GM23338 (cell line): ENCODE measurements at regions not wholly inside any gene's neighbourhood (a gene's known extent, or its start where the extent isn't known, plus 50 kb on each side); places are given as distances from the start of the nearest gene placed in this dataset.

Experiments
- ATAC-seq: fragments of 200-7000 bp; cut with Tn5 transposase; 3 replicates; pipeline ENCODE4 v1.9.1; 2020
- DNase-seq: peaks from one replicate; pipeline ENCODE4 v3.0.0-alpha.2; 2015; ENCODE audit warnings: low spot score
- H2AFZ ChIP-seq: fragments of 200-600 bp; sonication (generic); 2 replicates; pipeline ENCODE4 v1.8.0; 2016; ENCODE audit warnings: antibody characterized with exemption, mild to moderate bottlenecking, moderate library complexity
- H3F3A ChIP-seq: fragments of 200-600 bp; sonication (generic); replicated peaks from 2 replicates; pipeline ENCODE4 v1.8.0; 2017; ENCODE audit warnings: antibody characterized with exemption, mixed run types, low read depth
- H3K27ac ChIP-seq: fragments of 200-600 bp; sonication (generic); 2 replicates; pipeline ENCODE4 v1.6.1; 2016; ENCODE audit warnings: low read depth
- H3K27me3 ChIP-seq: fragments of 200-600 bp; sonication (generic); 2 replicates; pipeline ENCODE4 v1.8.0; 2016; ENCODE audit warnings: mild to moderate bottlenecking, mixed run types, moderate library complexity; ENCODE audit not compliant: insufficient read depth
- H3K36me3 ChIP-seq: fragments of 200-600 bp; sonication (generic); 2 replicates; pipeline ENCODE4 v1.8.0; 2016; ENCODE audit warnings: mild to moderate bottlenecking; ENCODE audit not compliant: insufficient read depth
- H3K4me1 ChIP-seq: fragments of 200-600 bp; sonication (generic); 2 replicates; pipeline ENCODE4 v1.8.0; 2016; ENCODE audit warnings: mild to moderate bottlenecking, moderate library complexity; ENCODE audit not compliant: insufficient read depth
- H3K4me2 ChIP-seq: fragments of 200-600 bp; sonication (generic); 2 replicates; pipeline ENCODE4 v1.7.1; 2017; ENCODE audit warnings: mixed run types
- H3K4me3 ChIP-seq: fragments of 200-600 bp; sonication (generic); 2 replicates; pipeline ENCODE4 v1.6.1; 2016; ENCODE audit warnings: mixed run types
- H3K79me2 ChIP-seq: fragments of 200-600 bp; sonication (generic); replicated peaks from 2 replicates; pipeline ENCODE4 v1.8.0; 2017; ENCODE audit warnings: mild to moderate bottlenecking; ENCODE audit not compliant: insufficient read depth
- H3K9me2 ChIP-seq: fragments of 200-600 bp; sonication (generic); 2 replicates; pipeline ENCODE4 v1.8.0; 2017; ENCODE audit not compliant: insufficient read depth
- H4K20me1 ChIP-seq: fragments of 200-600 bp; sonication (generic); replicated peaks from 2 replicates; pipeline ENCODE4 v1.8.0; 2017; ENCODE audit warnings: mild to moderate bottlenecking; ENCODE audit not compliant: insufficient read depth
- H3K27ac Mint-ChIP-seq: 2 replicates; pipeline ENCODE4 v1.8.0; 2020; ENCODE audit warnings: inconsistent platforms, mild to moderate bottlenecking, moderate library complexity, mixed read lengths
- H3K27me3 Mint-ChIP-seq: 3 replicates; pipeline ENCODE4 v1.8.0; 2022; ENCODE audit warnings: low read depth, mild to moderate bottlenecking, moderate library complexity, mixed read lengths, inconsistent platforms; ENCODE audit not compliant: insufficient read depth, poor library complexity
- H3K36me3 Mint-ChIP-seq: 3 replicates; pipeline ENCODE4 v1.8.0; 2021; ENCODE audit warnings: low read depth, mild to moderate bottlenecking, inconsistent platforms, moderate library complexity, mixed read lengths
- H3K4me1 Mint-ChIP-seq: 3 replicates; pipeline ENCODE4 v1.8.0; 2020; ENCODE audit warnings: mild to moderate bottlenecking, inconsistent platforms, mixed read lengths
- H3K4me3 Mint-ChIP-seq: 3 replicates; pipeline ENCODE4 v1.8.0; 2021; ENCODE audit warnings: moderate library complexity, mild to moderate bottlenecking, inconsistent platforms, mixed read lengths
- H3K9me3 Mint-ChIP-seq: 3 replicates; pipeline ENCODE4 v1.8.0; 2020; ENCODE audit warnings: moderate library complexity, mild to moderate bottlenecking, inconsistent platforms, mixed read lengths
- CREB1 ChIP-seq: fragments of 250-450 bp; sonication (Bioruptor Pico); IDR thresholded peaks from 2 replicates; pipeline ENCODE4 v1.5.0; 2020; ENCODE audit warnings: low read depth, mild to moderate bottlenecking, moderate library complexity
- NANOG ChIP-seq: IDR thresholded peaks from 2 replicates; pipeline ENCODE4 v1.6.1; 2016; ENCODE audit warnings: antibody characterized with exemption, borderline replicate concordance
- POLR2AphosphoS5 ChIP-seq: IDR thresholded peaks from 2 replicates; pipeline ENCODE4 v1.6.1; 2016; ENCODE audit warnings: antibody characterized with exemption, low read depth
- TF ChIP-seq, protein P1 (sequence below): IDR thresholded peaks from 2 replicates; pipeline ENCODE4 v1.6.1; 2016; ENCODE audit warnings: antibody characterized with exemption
- TF ChIP-seq, protein P2 (sequence below): fragments of 250-450 bp; sonication (Bioruptor Pico); IDR thresholded peaks from 2 replicates; pipeline ENCODE4 v1.5.0; 2020; ENCODE audit warnings: mild to moderate bottlenecking, moderate library complexity

DNA sequence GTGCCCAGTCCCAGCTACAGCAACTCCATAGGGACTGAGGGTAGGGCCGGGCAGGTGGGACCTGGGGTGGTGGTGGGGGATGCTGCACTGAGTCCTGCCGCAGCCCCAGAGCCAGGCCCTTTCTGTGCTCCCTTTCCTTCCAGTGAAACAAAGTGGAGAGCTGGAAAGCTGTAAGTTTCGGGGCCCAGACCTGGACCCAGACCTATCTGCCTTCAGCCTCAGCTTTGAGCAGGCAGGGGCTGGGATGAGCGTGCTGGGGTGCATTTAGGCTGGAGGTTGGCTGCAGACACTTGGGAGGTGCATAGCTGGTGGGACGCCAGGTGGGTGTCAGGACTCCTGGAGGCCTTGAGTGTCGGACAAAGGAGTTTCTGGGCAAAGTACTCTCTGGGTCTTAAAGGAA lies 92.7 kb upstream of the C1orf174 start:
- H3K27ac ChIP-seq: no peak overlapping the region
- no peaks in the 10 kb centered on the region for H3K9me2 ChIP-seq
- TF ChIP-seq POLR2AphosphoS5: no peak
- TF ChIP-seq CREB1 (CRISPR knock-in tag): no peak
- TF ChIP-seq, protein P1, sequence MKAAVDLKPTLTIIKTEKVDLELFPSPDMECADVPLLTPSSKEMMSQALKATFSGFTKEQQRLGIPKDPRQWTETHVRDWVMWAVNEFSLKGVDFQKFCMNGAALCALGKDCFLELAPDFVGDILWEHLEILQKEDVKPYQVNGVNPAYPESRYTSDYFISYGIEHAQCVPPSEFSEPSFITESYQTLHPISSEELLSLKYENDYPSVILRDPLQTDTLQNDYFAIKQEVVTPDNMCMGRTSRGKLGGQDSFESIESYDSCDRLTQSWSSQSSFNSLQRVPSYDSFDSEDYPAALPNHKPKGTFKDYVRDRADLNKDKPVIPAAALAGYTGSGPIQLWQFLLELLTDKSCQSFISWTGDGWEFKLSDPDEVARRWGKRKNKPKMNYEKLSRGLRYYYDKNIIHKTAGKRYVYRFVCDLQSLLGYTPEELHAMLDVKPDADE: no peak
- no peaks in the 10 kb centered on the region for H3F3A ChIP-seq
- Mint-ChIP-seq H3K27ac (no peak overlapping the region), H3K9me3 (peaks cover 79% of the 10 kb centered on the region), H3K4me1 (no peaks in the 10 kb centered on the region), H3K27me3 (peaks cover 8% of the 10 kb centered on the region), H3K36me3 (peaks cover 13% of the 10 kb centered on the region), H3K4me3 (no peak overlapping the region)
- H3K4me3 ChIP-seq: no peak overlapping the region
- no peaks in the 10 kb centered on the region for H3K36me3 ChIP-seq
- DNase-seq: no peak
- ATAC-seq: no peak
- H3K4me1 ChIP-seq: no peaks in the 10 kb centered on the region
- no peaks in the 10 kb centered on the region for H4K20me1 ChIP-seq
- H3K4me2 ChIP-seq: no peak overlapping the region
- no peak overlapping the region for H2AFZ ChIP-seq
- no peaks in the 10 kb centered on the region for H3K79me2 ChIP-seq
- H3K27me3 ChIP-seq: no peaks in the 10 kb centered on the region

DNA sequence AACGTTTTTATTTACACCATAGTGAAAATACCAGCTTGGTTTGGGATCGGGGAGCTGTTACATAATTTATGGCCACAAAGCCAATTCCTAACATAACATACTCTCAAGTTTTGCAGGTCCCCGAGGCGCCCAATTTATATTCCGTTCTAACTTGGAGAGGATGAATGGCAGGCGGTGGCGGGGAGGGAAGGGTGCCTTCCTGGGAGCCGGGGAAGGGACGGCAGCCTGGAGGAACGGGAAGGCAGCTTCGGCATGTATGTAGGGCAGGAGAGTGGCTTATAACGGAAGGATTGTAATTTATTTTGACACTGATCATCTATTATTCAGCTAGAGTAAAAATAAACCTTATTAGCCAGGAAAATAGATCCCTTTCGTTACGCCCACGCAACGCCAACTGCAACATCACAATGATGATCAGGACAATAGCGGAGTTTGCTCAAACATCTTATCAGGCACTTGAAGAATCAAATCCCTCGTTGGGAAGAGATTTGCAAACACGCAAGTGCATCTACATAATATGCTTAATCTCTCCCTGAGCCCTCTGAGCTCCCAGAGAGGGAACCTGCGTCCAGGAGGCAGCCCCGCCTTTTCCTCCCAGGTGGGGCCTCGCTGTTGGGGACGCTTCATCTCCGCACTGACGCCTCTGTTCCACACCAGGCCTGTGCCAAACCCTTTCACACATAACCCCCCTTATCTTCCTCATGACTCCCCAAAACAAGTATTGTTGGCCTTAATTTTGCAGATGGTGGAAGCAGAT lies 93.7 kb upstream of the C1orf174 start:
- peaks cover 5% of the 10 kb centered on the region for H3K27me3 Mint-ChIP-seq
- Histone ChIP-seq H3K27me3 (no peaks in the 10 kb centered on the region), H3K36me3 (no peaks in the 10 kb centered on the region), H4K20me1 (no peaks in the 10 kb centered on the region), H3K4me2 (no peak overlapping the region), H2AFZ (no peak overlapping the region), H3F3A (no peaks in the 10 kb centered on the region), H3K79me2 (no peaks in the 10 kb centered on the region), H3K9me2 (no peaks in the 10 kb centered on the region), H3K4me3 (no peak overlapping the region), H3K4me1 (no peaks in the 10 kb centered on the region), H3K27ac (no peak overlapping the region)
- H3K9me3 Mint-ChIP-seq: peaks cover 82% of the 10 kb centered on the region
- no peaks in the 10 kb centered on the region for H3K4me1 Mint-ChIP-seq
- no peak for ATAC-seq
- no peak overlapping the region for H3K27ac Mint-ChIP-seq
- TF ChIP-seq NANOG: no peak
- TF ChIP-seq, protein P2, sequence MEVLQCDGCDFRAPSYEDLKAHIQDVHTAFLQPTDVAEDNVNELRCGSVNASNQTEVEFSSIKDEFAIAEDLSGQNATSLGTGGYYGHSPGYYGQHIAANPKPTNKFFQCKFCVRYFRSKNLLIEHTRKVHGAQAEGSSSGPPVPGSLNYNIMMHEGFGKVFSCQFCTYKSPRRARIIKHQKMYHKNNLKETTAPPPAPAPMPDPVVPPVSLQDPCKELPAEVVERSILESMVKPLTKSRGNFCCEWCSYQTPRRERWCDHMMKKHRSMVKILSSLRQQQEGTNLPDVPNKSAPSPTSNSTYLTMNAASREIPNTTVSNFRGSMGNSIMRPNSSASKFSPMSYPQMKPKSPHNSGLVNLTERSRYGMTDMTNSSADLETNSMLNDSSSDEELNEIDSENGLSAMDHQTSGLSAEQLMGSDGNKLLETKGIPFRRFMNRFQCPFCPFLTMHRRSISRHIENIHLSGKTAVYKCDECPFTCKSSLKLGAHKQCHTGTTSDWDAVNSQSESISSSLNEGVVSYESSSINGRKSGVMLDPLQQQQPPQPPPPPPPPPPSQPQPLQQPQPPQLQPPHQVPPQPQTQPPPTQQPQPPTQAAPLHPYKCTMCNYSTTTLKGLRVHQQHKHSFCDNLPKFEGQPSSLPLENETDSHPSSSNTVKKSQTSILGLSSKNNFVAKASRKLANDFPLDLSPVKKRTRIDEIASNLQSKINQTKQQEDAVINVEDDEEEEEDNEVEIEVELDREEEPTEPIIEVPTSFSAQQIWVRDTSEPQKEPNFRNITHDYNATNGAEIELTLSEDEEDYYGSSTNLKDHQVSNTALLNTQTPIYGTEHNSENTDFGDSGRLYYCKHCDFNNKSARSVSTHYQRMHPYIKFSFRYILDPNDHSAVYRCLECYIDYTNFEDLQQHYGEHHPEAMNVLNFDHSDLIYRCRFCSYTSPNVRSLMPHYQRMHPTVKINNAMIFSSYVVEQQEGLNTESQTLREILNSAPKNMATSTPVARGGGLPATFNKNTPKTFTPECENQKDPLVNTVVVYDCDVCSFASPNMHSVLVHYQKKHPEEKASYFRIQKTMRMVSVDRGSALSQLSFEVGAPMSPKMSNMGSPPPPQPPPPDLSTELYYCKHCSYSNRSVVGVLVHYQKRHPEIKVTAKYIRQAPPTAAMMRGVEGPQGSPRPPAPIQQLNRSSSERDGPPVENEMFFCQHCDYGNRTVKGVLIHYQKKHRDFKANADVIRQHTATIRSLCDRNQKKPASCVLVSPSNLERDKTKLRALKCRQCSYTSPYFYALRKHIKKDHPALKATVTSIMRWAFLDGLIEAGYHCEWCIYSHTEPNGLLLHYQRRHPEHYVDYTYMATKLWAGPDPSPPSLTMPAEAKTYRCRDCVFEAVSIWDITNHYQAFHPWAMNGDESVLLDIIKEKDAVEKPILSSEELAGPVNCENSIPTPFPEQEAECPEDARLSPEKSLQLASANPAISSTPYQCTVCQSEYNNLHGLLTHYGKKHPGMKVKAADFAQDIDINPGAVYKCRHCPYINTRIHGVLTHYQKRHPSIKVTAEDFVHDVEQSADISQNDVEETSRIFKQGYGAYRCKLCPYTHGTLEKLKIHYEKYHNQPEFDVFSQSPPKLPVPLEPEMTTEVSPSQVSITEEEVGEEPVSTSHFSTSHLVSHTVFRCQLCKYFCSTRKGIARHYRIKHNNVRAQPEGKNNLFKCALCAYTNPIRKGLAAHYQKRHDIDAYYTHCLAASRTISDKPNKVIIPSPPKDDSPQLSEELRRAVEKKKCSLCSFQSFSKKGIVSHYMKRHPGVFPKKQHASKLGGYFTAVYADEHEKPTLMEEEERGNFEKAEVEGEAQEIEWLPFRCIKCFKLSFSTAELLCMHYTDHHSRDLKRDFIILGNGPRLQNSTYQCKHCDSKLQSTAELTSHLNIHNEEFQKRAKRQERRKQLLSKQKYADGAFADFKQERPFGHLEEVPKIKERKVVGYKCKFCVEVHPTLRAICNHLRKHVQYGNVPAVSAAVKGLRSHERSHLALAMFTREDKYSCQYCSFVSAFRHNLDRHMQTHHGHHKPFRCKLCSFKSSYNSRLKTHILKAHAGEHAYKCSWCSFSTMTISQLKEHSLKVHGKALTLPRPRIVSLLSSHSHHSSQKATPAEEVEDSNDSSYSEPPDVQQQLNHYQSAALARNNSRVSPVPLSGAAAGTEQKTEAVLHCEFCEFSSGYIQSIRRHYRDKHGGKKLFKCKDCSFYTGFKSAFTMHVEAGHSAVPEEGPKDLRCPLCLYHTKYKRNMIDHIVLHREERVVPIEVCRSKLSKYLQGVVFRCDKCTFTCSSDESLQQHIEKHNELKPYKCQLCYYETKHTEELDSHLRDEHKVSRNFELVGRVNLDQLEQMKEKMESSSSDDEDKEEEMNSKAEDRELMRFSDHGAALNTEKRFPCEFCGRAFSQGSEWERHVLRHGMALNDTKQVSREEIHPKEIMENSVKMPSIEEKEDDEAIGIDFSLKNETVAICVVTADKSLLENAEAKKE (CRISPR knock-in tag): no peak
- no peak for DNase-seq
- H3K4me3 Mint-ChIP-seq: no peak overlapping the region
- H3K36me3 Mint-ChIP-seq: peaks cover 13% of the 10 kb centered on the region
